Neural cell (in vitro differentiated cells): ENCODE measurements at regions not wholly inside any gene's neighbourhood (a gene's known extent, or its start where the extent isn't known, plus 50 kb on each side); places are given as distances from the start of the nearest gene placed in this dataset.

Source experiments
- H2AFZ ChIP-seq: fragments of 200-600, 300-800 bp; sonication (generic), shearing (Covaris generic); 2 replicates; pipeline ENCODE4 v1.6.0; 2014; ENCODE audit warnings: low read depth, mild to moderate bottlenecking, antibody characterized with exemption, low read length, moderate library complexity
- H3F3A ChIP-seq: fragments of 200-600 bp; shearing (Covaris generic); 2 replicates; pipeline ENCODE4 v1.6.1; 2016; ENCODE audit warnings: mild to moderate bottlenecking, moderate library complexity, mixed read lengths, antibody characterized with exemption, low read length; ENCODE audit not compliant: insufficient read depth, poor library complexity, severe bottlenecking
- H3K27ac ChIP-seq: fragments of 200-600, 300-800 bp; sonication (generic), shearing (Covaris generic); 2 replicates; pipeline ENCODE4 v1.5.1; 2014; ENCODE audit warnings: mild to moderate bottlenecking, low read length, moderate library complexity
- H3K27me3 ChIP-seq: fragments of 300-800, 200-600 bp; sonication (generic), shearing (Covaris generic); 2 replicates; pipeline ENCODE4 v1.6.0; 2014; ENCODE audit warnings: mild to moderate bottlenecking, low read depth, low read length, moderate library complexity; ENCODE audit not compliant: insufficient read depth
- H3K36me3 ChIP-seq: fragments of 300-800, 200-600 bp; sonication (generic), shearing (Covaris generic); 2 replicates; pipeline ENCODE4 v1.5.1; 2014; ENCODE audit warnings: mild to moderate bottlenecking, antibody characterized with exemption, low read length, moderate library complexity; ENCODE audit not compliant: insufficient read depth
- H3K4me2 ChIP-seq: fragments of 300-800, 200-600 bp; sonication (generic), shearing (Covaris generic); 2 replicates; pipeline ENCODE4 v1.6.0; 2014; ENCODE audit warnings: mild to moderate bottlenecking, low read length
- H3K4me3 ChIP-seq: fragments of 300-800, 200-600 bp; sonication (generic), shearing (Covaris generic); 2 replicates; pipeline ENCODE4 v1.5.1; 2014; ENCODE audit warnings: mild to moderate bottlenecking, low read length, moderate library complexity
- H3K79me2 ChIP-seq: fragments of 200-600 bp; shearing (Covaris generic); replicated peaks from 2 replicates; pipeline ENCODE4 v1.6.0; 2014; ENCODE audit warnings: mild to moderate bottlenecking, low read length, moderate library complexity; ENCODE audit not compliant: insufficient read depth
- H3K9ac ChIP-seq: fragments of 300-800, 200-600 bp; sonication (generic), shearing (Covaris generic); 2 replicates; pipeline ENCODE4 v1.6.1; 2016; ENCODE audit warnings: mild to moderate bottlenecking, low read length, mixed read lengths
- H3K9me2 ChIP-seq: fragments of 200-600 bp; shearing (Covaris generic); 2 replicates; pipeline ENCODE4 v1.6.1; 2016; ENCODE audit warnings: mild to moderate bottlenecking, low read length, mixed read lengths; ENCODE audit not compliant: insufficient read depth
- H3K9me3 ChIP-seq: fragments of 200-600, 300-800 bp; sonication (generic), shearing (Covaris generic); 2 replicates; pipeline ENCODE4 v1.6.1; 2016; ENCODE audit warnings: mild to moderate bottlenecking, mixed run types, low read length, moderate library complexity, mixed read lengths
- H4K20me1 ChIP-seq: fragments of 200-600 bp; shearing (Covaris generic); 2 replicates; pipeline ENCODE4 v1.6.1; 2016; ENCODE audit warnings: mild to moderate bottlenecking, mixed run types; ENCODE audit not compliant: insufficient read depth
- EP300 ChIP-seq: fragments of 450-650 bp; conservative IDR thresholded peaks from 2 replicates; pipeline ENCODE4 v1.6.1; 2014; ENCODE audit warnings: antibody characterized with exemption, mild to moderate bottlenecking, moderate library complexity; ENCODE audit not compliant: poor library complexity, severe bottlenecking
- EZH2 ChIP-seq: fragments of 200-600, 300-800 bp; shearing (Covaris generic), sonication (generic); IDR thresholded peaks from 2 replicates; pipeline ENCODE4 v1.6.1; 2014; ENCODE audit warnings: antibody characterized with exemption, low read length, borderline replicate concordance, mild to moderate bottlenecking; ENCODE audit not compliant: insufficient read depth, poor library complexity, severe bottlenecking
- MXI1 ChIP-seq: fragments of 450-650 bp; conservative IDR thresholded peaks from 2 replicates; pipeline ENCODE4 v1.6.1; 2014; ENCODE audit warnings: antibody characterized with exemption, mild to moderate bottlenecking; ENCODE audit not compliant: poor library complexity, severe bottlenecking
- POLR2AphosphoS5 ChIP-seq: IDR thresholded peaks from 2 replicates; pipeline ENCODE4 v1.6.1; 2012
- RAD21 ChIP-seq: fragments of 450-650 bp; conservative IDR thresholded peaks from 2 replicates; pipeline ENCODE4 v1.6.1; 2014; ENCODE audit warnings: antibody characterized with exemption, mild to moderate bottlenecking, moderate library complexity
- SMC3 ChIP-seq: fragments of 450-650 bp; conservative IDR thresholded peaks from 2 replicates; pipeline ENCODE4 v1.6.1; 2014; ENCODE audit warnings: antibody characterized with exemption, mild to moderate bottlenecking, moderate library complexity; ENCODE audit not compliant: poor library complexity
- TAF1 ChIP-seq: IDR thresholded peaks from 2 replicates; pipeline ENCODE4 v1.6.1; 2012; ENCODE audit warnings: low read depth
- TF ChIP-seq, protein P1 (sequence below): fragments of 450-650 bp; IDR thresholded peaks from 2 replicates; pipeline ENCODE4 v1.5.1; 2014; ENCODE audit warnings: antibody characterized with exemption, mild to moderate bottlenecking, moderate library complexity; ENCODE audit not compliant: poor library complexity, severe bottlenecking
- TF ChIP-seq, protein P2 (sequence below): IDR thresholded peaks from 2 replicates; pipeline ENCODE4 v1.6.1; 2012; ENCODE audit warnings: borderline replicate concordance

DNA sequence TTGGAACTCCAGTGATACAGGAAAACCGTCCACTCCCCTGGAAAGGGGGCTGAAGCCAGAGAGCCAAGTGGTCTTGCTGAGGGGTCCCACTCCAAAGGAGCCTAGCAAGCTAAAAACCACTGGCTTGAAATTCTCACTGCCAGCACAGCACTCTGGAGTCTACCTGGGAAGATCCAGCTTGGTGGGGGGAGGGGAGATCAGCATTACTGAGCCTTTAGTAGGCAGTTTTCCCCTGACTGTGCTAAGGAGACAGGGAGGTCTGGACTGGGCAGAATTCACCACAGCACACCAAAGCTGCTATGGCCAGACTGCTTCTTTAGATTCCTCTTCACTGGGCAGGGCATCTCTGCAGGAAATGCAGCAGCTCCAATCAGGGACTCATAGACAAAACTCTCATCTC, 510.7 kb upstream of the LRRTM1 start:
- no peak overlapping the region for H3K27ac ChIP-seq
- H3K27me3 ChIP-seq = no peaks in the 10 kb centered on the region
- H3K9me2 ChIP-seq = no peaks in the 10 kb centered on the region
- no peak overlapping the region for H2AFZ ChIP-seq
- H4K20me1 ChIP-seq = no peaks in the 10 kb centered on the region
- H3K36me3 ChIP-seq = no peaks in the 10 kb centered on the region
- no peak overlapping the region for H3K4me3 ChIP-seq
- H3K9me3 ChIP-seq = no peaks in the 10 kb centered on the region
- no peaks in the 10 kb centered on the region for H3K79me2 ChIP-seq
- H3K9ac ChIP-seq = no peak overlapping the region
- TF ChIP-seq, protein P1, sequence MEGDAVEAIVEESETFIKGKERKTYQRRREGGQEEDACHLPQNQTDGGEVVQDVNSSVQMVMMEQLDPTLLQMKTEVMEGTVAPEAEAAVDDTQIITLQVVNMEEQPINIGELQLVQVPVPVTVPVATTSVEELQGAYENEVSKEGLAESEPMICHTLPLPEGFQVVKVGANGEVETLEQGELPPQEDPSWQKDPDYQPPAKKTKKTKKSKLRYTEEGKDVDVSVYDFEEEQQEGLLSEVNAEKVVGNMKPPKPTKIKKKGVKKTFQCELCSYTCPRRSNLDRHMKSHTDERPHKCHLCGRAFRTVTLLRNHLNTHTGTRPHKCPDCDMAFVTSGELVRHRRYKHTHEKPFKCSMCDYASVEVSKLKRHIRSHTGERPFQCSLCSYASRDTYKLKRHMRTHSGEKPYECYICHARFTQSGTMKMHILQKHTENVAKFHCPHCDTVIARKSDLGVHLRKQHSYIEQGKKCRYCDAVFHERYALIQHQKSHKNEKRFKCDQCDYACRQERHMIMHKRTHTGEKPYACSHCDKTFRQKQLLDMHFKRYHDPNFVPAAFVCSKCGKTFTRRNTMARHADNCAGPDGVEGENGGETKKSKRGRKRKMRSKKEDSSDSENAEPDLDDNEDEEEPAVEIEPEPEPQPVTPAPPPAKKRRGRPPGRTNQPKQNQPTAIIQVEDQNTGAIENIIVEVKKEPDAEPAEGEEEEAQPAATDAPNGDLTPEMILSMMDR = no peak
- no peak for TF ChIP-seq MXI1
- H3F3A ChIP-seq = no peaks in the 10 kb centered on the region
- no peak overlapping the region for H3K4me2 ChIP-seq

DNA sequence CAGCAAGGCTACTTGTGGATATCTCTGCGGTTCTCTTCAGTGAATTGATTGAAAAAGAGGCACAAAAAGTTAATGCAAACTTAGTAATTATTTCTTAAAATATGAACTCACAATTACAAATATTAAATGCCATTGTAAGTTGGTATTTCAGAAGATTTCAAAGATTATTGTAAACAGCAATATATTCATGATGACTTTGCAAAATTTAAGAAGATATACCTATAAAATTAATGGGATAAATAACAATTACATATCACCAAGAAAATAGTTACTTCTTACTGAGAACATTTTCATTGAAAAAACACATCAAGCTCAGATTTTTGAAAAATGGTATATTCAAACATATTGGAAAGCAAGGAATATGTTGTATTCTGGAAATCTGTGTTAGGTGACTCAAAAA, 482.0 kb upstream of the LRRTM1 start:
- Histone ChIP-seq H3K36me3 (no peaks in the 10 kb centered on the region), H3F3A (no peaks in the 10 kb centered on the region), H3K9me3 (peaks cover 3% of the 10 kb centered on the region), H3K9ac (no peak overlapping the region), H3K4me3 (no peak overlapping the region), H3K27ac (no peak overlapping the region), H3K79me2 (no peaks in the 10 kb centered on the region), H4K20me1 (no peaks in the 10 kb centered on the region), H3K27me3 (no peaks in the 10 kb centered on the region), H3K4me2 (no peak overlapping the region), H3K9me2 (no peaks in the 10 kb centered on the region), H2AFZ (no peak overlapping the region)
- TF ChIP-seq, protein P2, sequence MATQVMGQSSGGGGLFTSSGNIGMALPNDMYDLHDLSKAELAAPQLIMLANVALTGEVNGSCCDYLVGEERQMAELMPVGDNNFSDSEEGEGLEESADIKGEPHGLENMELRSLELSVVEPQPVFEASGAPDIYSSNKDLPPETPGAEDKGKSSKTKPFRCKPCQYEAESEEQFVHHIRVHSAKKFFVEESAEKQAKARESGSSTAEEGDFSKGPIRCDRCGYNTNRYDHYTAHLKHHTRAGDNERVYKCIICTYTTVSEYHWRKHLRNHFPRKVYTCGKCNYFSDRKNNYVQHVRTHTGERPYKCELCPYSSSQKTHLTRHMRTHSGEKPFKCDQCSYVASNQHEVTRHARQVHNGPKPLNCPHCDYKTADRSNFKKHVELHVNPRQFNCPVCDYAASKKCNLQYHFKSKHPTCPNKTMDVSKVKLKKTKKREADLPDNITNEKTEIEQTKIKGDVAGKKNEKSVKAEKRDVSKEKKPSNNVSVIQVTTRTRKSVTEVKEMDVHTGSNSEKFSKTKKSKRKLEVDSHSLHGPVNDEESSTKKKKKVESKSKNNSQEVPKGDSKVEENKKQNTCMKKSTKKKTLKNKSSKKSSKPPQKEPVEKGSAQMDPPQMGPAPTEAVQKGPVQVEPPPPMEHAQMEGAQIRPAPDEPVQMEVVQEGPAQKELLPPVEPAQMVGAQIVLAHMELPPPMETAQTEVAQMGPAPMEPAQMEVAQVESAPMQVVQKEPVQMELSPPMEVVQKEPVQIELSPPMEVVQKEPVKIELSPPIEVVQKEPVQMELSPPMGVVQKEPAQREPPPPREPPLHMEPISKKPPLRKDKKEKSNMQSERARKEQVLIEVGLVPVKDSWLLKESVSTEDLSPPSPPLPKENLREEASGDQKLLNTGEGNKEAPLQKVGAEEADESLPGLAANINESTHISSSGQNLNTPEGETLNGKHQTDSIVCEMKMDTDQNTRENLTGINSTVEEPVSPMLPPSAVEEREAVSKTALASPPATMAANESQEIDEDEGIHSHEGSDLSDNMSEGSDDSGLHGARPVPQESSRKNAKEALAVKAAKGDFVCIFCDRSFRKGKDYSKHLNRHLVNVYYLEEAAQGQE = no peak
- TF ChIP-seq, protein P1 = no peak
- TF ChIP-seq TAF1 (no peak), RAD21 (no peak), EP300 (no peak), EZH2 (no peak), MXI1 (no peak), SMC3 (no peak), POLR2AphosphoS5 (no peak)
